GM18951 (cell line): ENCODE measurements at regions not wholly inside any gene's neighbourhood (a gene's known extent, or its start where the extent isn't known, plus 50 kb on each side); places are given as distances from the start of the nearest gene placed in this dataset.
"Not testable (repeated sequence)": the region's sequence is repeated elsewhere in the genome, so short reads cannot be mapped to it uniquely, and the experiment has no call there.

Experiments
- POLR2A ChIP-seq: IDR thresholded peaks from 4 replicates; pipeline ENCODE4 v1.6.1; 2011; ENCODE audit warnings: mild to moderate bottlenecking; ENCODE audit not compliant: insufficient read length, insufficient read depth; ENCODE audit errors: extremely low read depth
- in situ Hi-C: fragments of 300-500 bp; cut with MboI; formaldehyde crosslinking; loops from one replicate; pipeline ENCODE4 v1.12.0; 2022; ENCODE audit warnings: low sequenced_read_pairs, mixed read lengths, inconsistent platforms; ENCODE audit not compliant: unreplicated experiment

DNA sequence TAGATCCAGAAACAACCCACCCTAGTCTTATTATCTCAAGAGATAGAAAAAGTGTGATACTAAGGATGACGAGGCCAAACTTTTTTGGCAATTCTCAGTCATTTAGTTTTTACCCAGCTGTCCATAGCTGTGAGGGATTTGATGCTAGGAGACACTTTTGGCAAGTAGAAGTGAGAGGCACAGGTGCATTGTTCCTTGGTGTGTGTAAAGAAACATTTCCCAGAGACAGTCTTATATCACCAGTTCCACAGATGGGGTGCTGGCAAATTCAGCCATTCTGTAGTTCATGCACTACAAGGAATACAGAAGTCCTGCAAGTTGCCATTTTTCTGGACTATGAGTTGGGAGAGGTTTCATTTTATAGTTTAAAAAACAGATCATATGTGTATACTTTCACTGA, 403.3 kb upstream of the GHITM start:
- in situ Hi-C loops: no loop called here
- no peak for TF ChIP-seq POLR2A

DNA sequence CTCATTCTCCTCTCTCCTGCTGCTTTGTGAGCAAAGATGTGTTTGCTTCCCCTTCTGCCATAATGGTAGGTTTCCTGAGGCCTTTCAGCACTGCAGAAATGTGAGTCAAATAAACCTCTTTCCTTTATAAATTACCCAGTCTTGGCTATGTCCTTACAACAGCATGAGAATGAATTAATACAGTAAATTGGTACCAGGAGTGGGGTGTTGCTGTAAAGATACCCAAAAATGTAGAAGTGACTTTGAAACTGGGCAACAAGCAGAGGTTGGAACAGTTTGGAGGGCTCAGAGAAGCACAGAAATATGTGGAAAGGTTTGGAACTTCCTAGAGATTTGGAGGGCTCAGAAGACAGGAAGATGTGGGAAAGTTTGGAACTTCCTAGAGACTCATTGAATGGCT, 388.7 kb upstream of the GHITM start:
- in situ Hi-C loops: no loop called here

DNA sequence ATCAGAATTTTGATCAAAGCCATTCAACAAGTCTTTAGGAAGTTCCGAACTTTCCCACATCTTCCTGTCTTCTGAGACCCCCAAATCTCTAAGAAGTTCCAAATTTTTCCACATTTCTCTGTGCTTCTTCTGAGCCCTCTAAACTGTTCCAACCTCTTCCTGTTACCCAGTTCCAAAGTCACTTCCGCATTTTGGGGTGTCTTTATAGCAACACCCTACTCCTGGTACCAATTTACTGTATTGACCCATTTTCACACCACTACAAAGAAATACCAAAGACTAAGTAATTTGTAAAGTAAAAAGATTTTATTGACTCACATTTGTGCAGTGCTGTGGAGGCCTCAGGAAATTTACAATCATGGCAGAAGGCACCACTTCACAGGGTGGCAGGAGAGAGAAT, 385.8 kb upstream of the GHITM start:
- TF ChIP-seq POLR2A: no peak
- in situ Hi-C loops: no loop called here

More for the DNA sequence above, 388.7 kb upstream of the GHITM start:
- TF ChIP-seq POLR2A: no peak

DNA sequence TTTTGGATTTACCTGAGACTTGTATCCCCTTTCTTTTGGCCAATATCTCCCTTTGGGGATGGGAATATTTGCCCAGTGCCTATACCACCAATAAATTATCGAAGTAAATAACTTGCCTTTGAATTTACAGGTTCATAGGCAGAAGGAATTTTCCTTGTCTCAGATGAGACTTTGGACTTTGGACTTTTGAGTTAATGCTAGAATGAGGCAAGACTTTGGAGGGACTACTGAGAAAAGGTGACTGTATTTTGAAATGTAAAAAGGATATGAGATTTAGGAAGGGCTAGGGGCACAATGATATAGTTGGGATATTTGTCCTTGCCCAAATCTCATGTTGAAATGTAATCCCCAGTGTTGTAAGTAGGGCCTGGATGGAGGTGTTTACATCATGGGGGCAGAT, 384.5 kb upstream of the GHITM start:
- in situ Hi-C loops: no loop called here
- TF ChIP-seq POLR2A: no peak

DNA sequence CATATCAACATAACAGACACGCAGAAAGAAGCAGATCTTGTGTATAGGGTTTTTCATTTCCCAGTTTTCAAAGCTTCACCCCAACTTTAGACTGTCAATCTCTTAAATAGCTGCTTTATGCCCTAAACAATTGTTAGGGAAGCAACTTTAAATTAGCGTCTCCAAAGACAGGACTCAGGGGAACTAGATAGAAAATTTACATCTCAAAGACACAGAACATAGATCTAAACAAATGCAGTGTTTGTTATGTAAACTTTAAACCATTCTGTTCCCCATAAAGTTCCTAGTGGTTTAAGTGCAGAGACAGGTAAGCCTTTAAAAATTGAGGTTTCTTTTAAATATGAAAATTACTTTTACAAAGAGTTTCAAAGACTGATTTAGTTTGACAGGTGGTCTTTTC, 379.2 kb upstream of the GHITM start:
- in situ Hi-C loops: no loop called here
- no peak for TF ChIP-seq POLR2A

DNA sequence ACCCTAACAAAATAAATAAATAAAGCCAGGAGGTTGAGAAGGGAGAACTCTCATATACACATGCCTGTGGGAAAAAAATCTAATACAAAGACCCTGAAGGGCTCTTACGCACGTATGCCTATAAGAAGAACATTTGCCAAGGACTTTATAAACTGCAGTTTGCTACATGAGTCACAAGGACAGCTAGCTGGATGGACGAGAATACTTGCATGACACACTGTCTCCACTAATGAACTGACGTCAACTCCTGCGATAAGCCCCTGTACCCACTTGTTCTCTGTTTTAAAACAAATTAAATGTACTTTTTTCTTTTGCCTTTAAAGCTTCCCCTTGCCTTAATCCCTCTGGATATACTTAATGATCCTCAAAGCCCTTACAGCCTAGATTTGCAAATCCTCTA, 374.6 kb upstream of the GHITM start:
- no peak for TF ChIP-seq POLR2A
- in situ Hi-C loops: no loop called here

DNA sequence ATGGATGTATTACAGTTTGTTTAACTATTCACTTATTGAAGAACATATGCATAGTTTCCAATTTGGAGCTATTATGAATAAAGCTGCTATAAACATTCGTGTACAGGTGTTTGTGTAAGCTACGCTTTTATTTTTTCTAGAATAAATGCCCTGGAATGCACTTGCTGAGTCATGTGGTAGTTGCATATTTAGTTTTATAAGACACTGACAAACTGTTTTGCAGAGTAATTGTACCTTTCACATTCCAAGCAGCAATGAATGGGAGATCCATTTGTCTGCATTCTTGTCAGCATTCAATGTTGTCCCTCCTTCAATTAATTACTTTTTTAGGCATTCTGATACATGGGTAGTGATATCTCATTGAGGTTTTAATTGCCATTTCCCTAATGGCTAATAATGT, 373.6 kb upstream of the GHITM start:
- in situ Hi-C loops: no loop called here
- TF ChIP-seq POLR2A: no peak

DNA sequence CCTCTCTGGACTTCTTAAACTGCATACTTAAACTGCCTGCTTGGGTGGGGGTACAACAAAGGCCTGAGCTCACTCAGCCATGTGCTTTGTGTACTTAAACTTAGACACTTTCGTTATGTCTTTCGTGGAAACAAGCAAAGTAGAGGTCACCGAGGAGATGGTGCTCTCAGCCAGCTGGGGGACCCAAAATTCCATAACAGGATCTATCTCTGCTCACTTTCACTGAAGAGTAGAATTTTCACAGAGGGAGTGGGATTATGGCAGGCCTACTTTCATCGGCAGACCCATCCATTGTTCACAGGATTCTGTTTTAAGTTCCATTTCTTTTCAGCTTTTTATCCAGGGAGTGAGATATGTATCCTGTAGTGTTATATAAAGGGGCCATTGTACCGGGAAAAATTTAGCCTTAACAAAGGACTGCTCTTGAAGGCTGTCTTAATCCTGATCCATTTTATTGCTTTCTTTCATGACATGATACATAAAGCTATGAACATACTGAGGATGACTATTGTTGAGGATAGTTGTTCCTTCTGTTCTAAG, 370.0 kb upstream of the GHITM start:
- in situ Hi-C loops: no loop called here
- TF ChIP-seq POLR2A: no peak

DNA sequence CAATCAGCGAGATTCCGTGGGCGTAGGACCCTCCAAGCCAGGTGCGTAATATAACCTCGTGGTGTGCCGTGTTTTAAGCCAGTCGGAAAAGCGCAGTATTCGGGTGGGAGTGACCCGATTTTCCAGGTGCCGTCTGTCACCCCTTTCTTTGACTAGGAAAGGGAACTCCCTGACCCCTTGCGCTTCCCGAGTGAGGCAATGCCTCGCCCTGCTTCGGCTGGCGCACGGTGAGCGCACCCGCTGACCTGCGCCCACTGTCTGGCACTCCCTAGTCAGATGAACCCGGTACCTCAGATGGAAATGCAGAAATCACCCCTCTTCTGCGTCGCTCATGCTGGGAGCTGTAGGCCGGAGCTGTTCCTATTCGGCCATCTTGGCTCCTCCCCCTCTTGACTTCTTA, 352.6 kb upstream of the GHITM start:
- in situ Hi-C loops: not testable (repeated sequence)

DNA sequence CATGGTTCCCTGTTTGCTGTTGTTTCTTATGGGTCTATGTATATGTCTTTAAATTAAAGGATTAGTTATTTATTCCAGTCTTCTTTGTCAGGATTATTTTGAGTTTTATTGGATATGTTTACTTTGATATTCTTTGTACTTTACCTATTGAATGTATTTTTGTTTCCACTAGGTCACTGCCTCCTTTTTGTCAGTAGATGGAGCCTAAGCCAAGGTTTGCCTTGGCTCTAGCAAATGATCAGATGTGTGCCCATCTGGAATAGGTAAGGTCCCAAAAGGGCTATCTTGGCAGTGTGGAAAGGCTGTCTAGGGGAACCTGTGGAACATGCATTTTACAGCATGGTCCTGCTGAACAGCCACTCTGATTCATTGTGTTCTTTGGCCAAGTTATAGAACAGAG, 337.3 kb upstream of the GHITM start:
- in situ Hi-C loops: no loop called here

DNA sequence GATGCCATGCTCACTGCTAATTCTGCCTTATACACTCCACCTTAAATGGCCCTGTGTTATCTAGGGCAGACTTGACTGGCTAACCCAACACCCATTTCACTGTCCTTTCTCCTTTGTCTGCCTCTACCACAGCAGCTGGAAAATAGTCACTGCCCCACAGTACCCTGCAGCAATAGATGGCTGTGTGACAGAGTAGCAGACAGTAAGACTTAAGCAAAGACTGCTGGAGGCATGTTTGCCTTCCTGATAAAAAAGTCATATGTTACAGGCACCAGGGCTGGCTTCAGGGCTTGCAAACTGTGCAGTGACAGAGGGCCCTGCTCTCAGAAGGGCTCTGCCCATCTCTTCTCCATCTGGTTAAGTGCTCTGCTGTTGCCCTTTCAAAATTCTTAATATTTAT, 332.6 kb upstream of the GHITM start:
- in situ Hi-C loops: no loop called here
- TF ChIP-seq POLR2A: no peak

More for the DNA sequence above, 337.3 kb upstream of the GHITM start:
- TF ChIP-seq POLR2A: no peak

DNA sequence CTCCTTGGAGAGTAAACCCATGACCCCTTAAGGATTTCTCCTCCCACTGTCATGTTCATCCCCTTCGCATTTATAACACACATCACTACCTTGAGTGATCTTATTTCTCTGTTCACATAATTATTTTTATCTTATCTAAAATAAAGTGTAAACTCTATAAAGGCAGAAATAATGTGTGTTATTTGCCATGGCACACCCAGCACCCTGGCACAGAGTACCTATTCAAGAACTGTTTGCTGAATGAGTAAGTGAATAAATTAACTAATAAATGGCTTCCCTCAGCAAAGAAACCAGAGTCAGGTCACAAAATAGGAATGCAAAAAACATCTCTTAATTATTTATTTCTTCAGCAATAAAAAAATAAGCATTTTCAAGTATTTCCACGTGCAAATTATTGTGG, 330.3 kb upstream of the GHITM start:
- in situ Hi-C loops: no loop called here
- no peak for TF ChIP-seq POLR2A

DNA sequence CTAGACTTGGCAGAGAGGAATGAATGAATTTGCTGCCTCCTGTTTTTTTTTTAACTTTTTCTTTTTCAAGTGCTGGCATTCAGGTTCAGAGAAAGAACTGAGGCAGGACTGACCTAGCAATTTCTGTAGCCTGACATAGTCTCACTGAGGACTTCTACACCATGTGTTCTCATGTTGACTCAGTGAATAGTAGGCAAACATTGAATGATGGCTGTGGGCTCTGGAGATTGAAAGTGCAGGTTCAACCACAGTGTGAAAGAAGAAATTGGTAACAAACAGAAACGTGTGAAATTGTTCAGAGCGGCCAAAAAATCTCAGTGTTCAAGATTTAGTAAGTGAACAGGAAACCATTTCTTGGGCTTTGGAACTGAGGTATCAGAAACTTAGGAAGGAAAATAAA, 322.4 kb upstream of the GHITM start:
- in situ Hi-C loops: no loop called here
- TF ChIP-seq POLR2A: no peak

DNA sequence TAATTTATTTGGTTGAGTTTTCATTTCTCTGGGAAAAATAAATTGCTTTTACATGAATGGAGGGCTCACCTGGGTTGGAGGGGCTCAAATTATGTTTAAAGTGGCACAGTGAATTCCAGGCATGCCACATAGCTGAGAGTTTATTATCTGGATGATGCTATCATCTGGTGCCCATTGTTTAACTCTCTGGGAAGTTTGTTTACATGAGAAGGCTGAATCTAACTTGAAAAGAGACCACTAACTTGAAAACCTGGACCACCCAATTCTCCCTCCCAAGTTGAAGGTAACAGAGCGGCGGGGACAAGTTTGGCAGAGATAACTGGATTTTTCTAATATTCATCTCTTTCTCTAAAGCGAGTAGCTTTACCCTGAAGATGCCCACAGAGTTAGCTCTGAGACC, 321.5 kb upstream of the GHITM start:
- in situ Hi-C loops: no loop called here
- TF ChIP-seq POLR2A: no peak

DNA sequence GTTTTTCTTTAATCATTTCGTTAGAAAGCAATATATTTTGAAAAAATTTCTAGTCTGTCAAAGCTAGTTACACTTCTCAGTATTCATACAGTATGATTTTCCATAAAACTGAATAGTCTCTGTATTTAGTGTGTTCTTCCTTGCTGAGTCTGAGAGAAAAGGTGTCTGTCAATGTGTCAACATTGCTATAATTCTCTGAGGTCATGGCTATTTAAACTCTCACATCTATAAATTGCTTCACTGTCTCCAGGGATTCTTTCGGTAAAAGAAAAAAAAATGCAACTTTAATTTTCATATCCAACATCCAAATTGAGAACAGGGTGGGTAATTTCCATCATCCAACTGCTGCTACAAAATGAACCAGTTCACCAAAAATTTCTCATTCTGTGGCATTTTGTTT, 319.7 kb upstream of the GHITM start:
- in situ Hi-C loops: no loop called here
- no peak for TF ChIP-seq POLR2A
